ENCODE measurements at regions not wholly inside any gene's neighbourhood (a gene's known extent, or its start where the extent isn't known, plus 50 kb on each side); places are given as distances from the start of the nearest gene placed in this dataset.

GRCh38 chr5:54774281-54775170 lies 210.9 kb downstream of the ESM1 start:
- Histone ChIP-seq H3K4me2 (ENCODE audit: extremely low read depth, insufficient read depth, low read length) (no peak overlapping the region), H3K27ac (ENCODE audit: insufficient read depth, low read length) (no peak overlapping the region), H3K9ac (ENCODE audit: insufficient read depth, low read length) (no peak overlapping the region)

DNA sequence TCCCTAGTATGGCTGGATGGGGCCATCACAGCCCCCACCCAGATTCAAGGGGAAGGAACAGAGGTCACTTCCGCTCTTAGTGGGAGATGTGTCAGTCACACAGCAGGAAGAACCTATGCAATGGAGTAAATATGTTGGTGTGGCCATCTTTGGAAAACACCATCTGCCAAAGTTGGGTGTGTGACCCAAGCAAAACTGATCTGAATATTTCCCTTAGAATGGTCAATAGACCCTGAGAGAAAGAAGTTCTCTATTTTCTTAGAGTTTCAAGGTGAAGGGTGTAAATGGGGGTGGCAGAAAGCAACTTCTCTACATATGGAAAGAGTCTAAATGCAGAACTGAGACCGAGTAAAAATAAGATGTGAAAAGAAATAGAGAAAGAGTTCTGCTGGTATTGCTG lies 212.7 kb downstream of the ESM1 start:
- Histone ChIP-seq H3K4me3 (replicated peaks in 1 of 4; ENCODE audit: control extremely low read depth in 1 of 4, insufficient read depth in 1 of 4, low read depth in 3 of 4, low read length in 4 of 4) (no peak overlapping the region), H3K4me2 (ENCODE audit: extremely low read depth, insufficient read depth, low read length) (no peak overlapping the region), H3K9me3 (ENCODE audit: control insufficient read depth, insufficient read depth, low read depth, low read length) (no peaks in the 10 kb centered on the region), H3K4me1 (ENCODE audit: control insufficient read depth, extremely low read depth, insufficient read depth, low read length) (no peaks in the 10 kb centered on the region), H2AFZ (ENCODE audit: low read length) (no peak overlapping the region), H3K79me2 (ENCODE audit: control insufficient read depth, insufficient read depth, low read length) (no peaks in the 10 kb centered on the region), H4K20me1 (ENCODE audit: control insufficient read depth, extremely low read depth, insufficient read depth, low read length) (no peaks in the 10 kb centered on the region), H3K27me3 (ENCODE audit: control insufficient read depth, insufficient read depth, low read length) (no peaks in the 10 kb centered on the region), H3K36me3 (ENCODE audit: control insufficient read depth, insufficient read depth, low read length) (no peaks in the 10 kb centered on the region), H3K9ac (ENCODE audit: insufficient read depth, low read length) (no peak overlapping the region), H3K27ac (ENCODE audit: insufficient read depth, low read length) (no peak overlapping the region)
- no peak for DNase-seq (ENCODE audit: low read depth in 2 of 2)
- no peak for TF ChIP-seq CTCF (conservative IDR thresholded peaks at IDR 0.05 in 1 of 2, IDR thresholded peaks at IDR 0.05 in 1 of 2; ENCODE audit: low read depth in 1 of 2, low read length in 2 of 2)
- no peak for TF ChIP-seq EZH2 (IDR thresholded peaks at IDR 0.05; ENCODE audit: low read length, missing control alignments)

More at GRCh38 chr5:54774281-54775170, 210.9 kb downstream of the ESM1 start:
- Histone ChIP-seq H3K36me3 (ENCODE audit: control insufficient read depth, insufficient read depth, low read length) (no peaks in the 10 kb centered on the region), H3K9me3 (ENCODE audit: control insufficient read depth, insufficient read depth, low read depth, low read length) (no peaks in the 10 kb centered on the region), H3K4me1 (ENCODE audit: control insufficient read depth, extremely low read depth, insufficient read depth, low read length) (no peaks in the 10 kb centered on the region), H2AFZ (ENCODE audit: low read length) (peak overlapping the region; percentile 46), H3K27me3 (ENCODE audit: control insufficient read depth, insufficient read depth, low read length) (no peaks in the 10 kb centered on the region), H3K79me2 (ENCODE audit: control insufficient read depth, insufficient read depth, low read length) (no peaks in the 10 kb centered on the region), H4K20me1 (ENCODE audit: control insufficient read depth, extremely low read depth, insufficient read depth, low read length) (no peaks in the 10 kb centered on the region), H3K4me3 (replicated peaks in 1 of 4; ENCODE audit: control extremely low read depth in 1 of 4, insufficient read depth in 1 of 4, low read depth in 3 of 4, low read length in 4 of 4) (no peak overlapping the region)
- peak in 1 of 2 donors; percentile 74 for DNase-seq (ENCODE audit: low read depth in 2 of 2)
- TF ChIP-seq CTCF (conservative IDR thresholded peaks at IDR 0.05 in 1 of 2, IDR thresholded peaks at IDR 0.05 in 1 of 2; ENCODE audit: low read depth in 1 of 2, low read length in 2 of 2) = no peak
- no peak for TF ChIP-seq EZH2 (IDR thresholded peaks at IDR 0.05; ENCODE audit: low read length, missing control alignments)

- Histone ChIP-seq H3K79me2 (ENCODE audit: control insufficient read depth, insufficient read depth, low read length) (no peaks in the 10 kb centered on the region), H3K9me3 (ENCODE audit: control insufficient read depth, insufficient read depth, low read depth, low read length) (no peaks in the 10 kb centered on the region), H3K9ac (ENCODE audit: insufficient read depth, low read length) (no peak overlapping the region), H2AFZ (ENCODE audit: low read length) (no peak overlapping the region), H3K4me1 (ENCODE audit: control insufficient read depth, extremely low read depth, insufficient read depth, low read length) (no peaks in the 10 kb centered on the region), H3K36me3 (ENCODE audit: control insufficient read depth, insufficient read depth, low read length) (no peaks in the 10 kb centered on the region), H3K4me3 (replicated peaks in 1 of 4; ENCODE audit: control extremely low read depth in 1 of 4, insufficient read depth in 1 of 4, low read depth in 3 of 4, low read length in 4 of 4) (no peak overlapping the region), H3K27me3 (ENCODE audit: control insufficient read depth, insufficient read depth, low read length) (no peaks in the 10 kb centered on the region), H4K20me1 (ENCODE audit: control insufficient read depth, extremely low read depth, insufficient read depth, low read length) (no peaks in the 10 kb centered on the region), H3K4me2 (ENCODE audit: extremely low read depth, insufficient read depth, low read length) (no peak overlapping the region), H3K27ac (ENCODE audit: insufficient read depth, low read length) (no peak overlapping the region)
- DNase-seq (ENCODE audit: low read depth in 2 of 2) = no peak
- TF ChIP-seq EZH2 (IDR thresholded peaks at IDR 0.05; ENCODE audit: low read length, missing control alignments) = no peak
- TF ChIP-seq CTCF (conservative IDR thresholded peaks at IDR 0.05 in 1 of 2, IDR thresholded peaks at IDR 0.05 in 1 of 2; ENCODE audit: low read depth in 1 of 2, low read length in 2 of 2) = no peak
Measured at GRCh38 chr5:54772231-54772630, 213.2 kb downstream of the ESM1 start.
